ENCODE measurements at regions not wholly inside any gene's neighbourhood (a gene's known extent, or its start where the extent isn't known, plus 50 kb on each side); places are given as distances from the start of the nearest gene placed in this dataset.

DNA sequence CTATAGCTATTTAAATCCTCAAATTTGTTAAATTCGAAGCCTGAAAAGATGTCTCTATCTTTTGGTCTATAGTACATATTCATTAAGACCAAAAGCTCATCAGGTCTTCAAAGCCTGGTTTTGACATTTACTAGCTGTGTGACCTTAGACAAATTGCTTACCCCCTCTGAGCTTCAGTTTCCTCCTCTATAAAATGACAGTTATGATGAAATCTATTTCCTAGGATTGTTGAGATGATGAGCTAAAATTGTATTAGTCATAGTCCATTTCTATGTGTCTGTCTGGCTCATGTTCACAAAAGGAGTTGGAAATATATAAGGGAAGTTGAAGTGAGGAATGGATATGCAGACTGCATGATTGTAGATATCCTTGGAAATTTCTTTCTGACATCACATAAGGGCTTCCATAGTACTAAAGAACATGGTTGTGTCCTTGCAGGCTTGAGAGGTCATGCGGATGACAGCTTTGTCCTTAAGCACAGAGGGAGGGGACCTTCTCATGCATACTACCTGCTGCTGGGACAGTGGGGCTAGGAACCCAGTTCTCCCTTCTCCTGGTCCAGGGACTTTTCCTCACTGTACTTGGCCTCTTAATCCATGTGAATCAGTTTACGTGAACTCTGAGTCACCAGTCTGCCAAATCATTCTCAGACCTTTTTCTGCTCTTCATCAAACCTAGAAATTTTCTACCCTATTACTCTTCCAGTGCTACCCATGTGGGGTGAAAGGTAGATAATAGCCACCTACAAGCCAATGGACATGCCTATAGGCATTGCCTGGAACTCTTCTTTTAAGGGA lies 487.5 kb upstream of the SALL1 start:
- TF ChIP-seq TCF12 (IDR thresholded peaks at IDR 0.05; ENCODE audit: low read depth): no peak
- TF ChIP-seq FOXM1 (IDR thresholded peaks at IDR 0.05; ENCODE audit: borderline replicate concordance, low read depth): no peak
- TF ChIP-seq EP300 (IDR thresholded peaks at IDR 0.05; ENCODE audit: borderline replicate concordance): no peak
- no peak for TF ChIP-seq CEBPB (IDR thresholded peaks at IDR 0.05)
- no peak for TF ChIP-seq TEAD4 (IDR thresholded peaks at IDR 0.05)

- TF ChIP-seq NFIC (IDR thresholded peaks at IDR 0.05) (no peak), TCF12 (IDR thresholded peaks at IDR 0.05; ENCODE audit: low read depth) (no peak), YY1 (IDR thresholded peaks at IDR 0.05; ENCODE audit: low read depth) (no peak), CREB1 (IDR thresholded peaks at IDR 0.05; ENCODE audit: low read depth) (no peak), ZBTB7A (IDR thresholded peaks at IDR 0.05; ENCODE audit: low read depth) (no peak), FOXM1 (IDR thresholded peaks at IDR 0.05; ENCODE audit: borderline replicate concordance, low read depth) (no peak), TEAD4 (IDR thresholded peaks at IDR 0.05) (no peak), TAF1 (IDR thresholded peaks at IDR 0.05; ENCODE audit: low read depth) (no peak), EP300 (IDR thresholded peaks at IDR 0.05; ENCODE audit: borderline replicate concordance) (no peak), RAD21 (IDR thresholded peaks at IDR 0.05; ENCODE audit: low read depth) (no peak), USF1 (IDR thresholded peaks at IDR 0.05) (no peak), CEBPB (IDR thresholded peaks at IDR 0.05) (no peak), EGR1 (IDR thresholded peaks at IDR 0.05) (no peak)
- TF ChIP-seq, protein P1, sequence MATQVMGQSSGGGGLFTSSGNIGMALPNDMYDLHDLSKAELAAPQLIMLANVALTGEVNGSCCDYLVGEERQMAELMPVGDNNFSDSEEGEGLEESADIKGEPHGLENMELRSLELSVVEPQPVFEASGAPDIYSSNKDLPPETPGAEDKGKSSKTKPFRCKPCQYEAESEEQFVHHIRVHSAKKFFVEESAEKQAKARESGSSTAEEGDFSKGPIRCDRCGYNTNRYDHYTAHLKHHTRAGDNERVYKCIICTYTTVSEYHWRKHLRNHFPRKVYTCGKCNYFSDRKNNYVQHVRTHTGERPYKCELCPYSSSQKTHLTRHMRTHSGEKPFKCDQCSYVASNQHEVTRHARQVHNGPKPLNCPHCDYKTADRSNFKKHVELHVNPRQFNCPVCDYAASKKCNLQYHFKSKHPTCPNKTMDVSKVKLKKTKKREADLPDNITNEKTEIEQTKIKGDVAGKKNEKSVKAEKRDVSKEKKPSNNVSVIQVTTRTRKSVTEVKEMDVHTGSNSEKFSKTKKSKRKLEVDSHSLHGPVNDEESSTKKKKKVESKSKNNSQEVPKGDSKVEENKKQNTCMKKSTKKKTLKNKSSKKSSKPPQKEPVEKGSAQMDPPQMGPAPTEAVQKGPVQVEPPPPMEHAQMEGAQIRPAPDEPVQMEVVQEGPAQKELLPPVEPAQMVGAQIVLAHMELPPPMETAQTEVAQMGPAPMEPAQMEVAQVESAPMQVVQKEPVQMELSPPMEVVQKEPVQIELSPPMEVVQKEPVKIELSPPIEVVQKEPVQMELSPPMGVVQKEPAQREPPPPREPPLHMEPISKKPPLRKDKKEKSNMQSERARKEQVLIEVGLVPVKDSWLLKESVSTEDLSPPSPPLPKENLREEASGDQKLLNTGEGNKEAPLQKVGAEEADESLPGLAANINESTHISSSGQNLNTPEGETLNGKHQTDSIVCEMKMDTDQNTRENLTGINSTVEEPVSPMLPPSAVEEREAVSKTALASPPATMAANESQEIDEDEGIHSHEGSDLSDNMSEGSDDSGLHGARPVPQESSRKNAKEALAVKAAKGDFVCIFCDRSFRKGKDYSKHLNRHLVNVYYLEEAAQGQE (IDR thresholded peaks at IDR 0.05; ENCODE audit: low read depth): no peak
- TF ChIP-seq, protein P2, sequence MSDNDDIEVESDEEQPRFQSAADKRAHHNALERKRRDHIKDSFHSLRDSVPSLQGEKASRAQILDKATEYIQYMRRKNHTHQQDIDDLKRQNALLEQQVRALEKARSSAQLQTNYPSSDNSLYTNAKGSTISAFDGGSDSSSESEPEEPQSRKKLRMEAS (IDR thresholded peaks at IDR 0.05): no peak
Observed at GRCh38 chr16:51637770-51638094, 486.7 kb upstream of the SALL1 start.

GRCh38 chr16:51636920-51637769 lies 486.1 kb upstream of the SALL1 start:
- TF ChIP-seq TCF12 (IDR thresholded peaks at IDR 0.05; ENCODE audit: low read depth) (no peak), TAF1 (IDR thresholded peaks at IDR 0.05; ENCODE audit: low read depth) (no peak), NFIC (IDR thresholded peaks at IDR 0.05) (no peak), FOXM1 (IDR thresholded peaks at IDR 0.05; ENCODE audit: borderline replicate concordance, low read depth) (no peak), CREB1 (IDR thresholded peaks at IDR 0.05; ENCODE audit: low read depth) (no peak), USF1 (IDR thresholded peaks at IDR 0.05) (no peak), TEAD4 (IDR thresholded peaks at IDR 0.05) (no peak), EGR1 (IDR thresholded peaks at IDR 0.05) (no peak), RAD21 (IDR thresholded peaks at IDR 0.05; ENCODE audit: low read depth) (no peak)
- TF ChIP-seq, protein P1 (IDR thresholded peaks at IDR 0.05; ENCODE audit: low read depth): no peak

DNA sequence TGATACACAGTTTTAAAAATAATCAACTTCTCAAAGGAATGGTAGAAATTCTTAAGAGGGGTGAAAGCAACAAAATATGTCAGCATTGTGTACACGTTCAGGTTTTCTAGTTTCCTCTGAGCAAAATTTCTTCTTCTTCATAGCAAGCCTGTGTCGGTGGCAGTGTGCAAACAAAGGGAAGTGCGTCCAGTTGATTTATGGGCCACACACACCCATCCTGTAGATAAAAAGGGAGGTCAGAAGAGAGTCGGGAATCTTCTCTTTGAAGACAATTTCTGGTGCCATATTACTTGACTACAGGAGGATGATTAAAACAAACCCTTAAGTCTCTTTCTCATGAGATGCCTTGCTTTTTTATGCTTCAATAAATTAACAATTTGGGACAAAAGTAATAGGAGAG lies 484.1 kb upstream of the SALL1 start:
- no peak for TF ChIP-seq TAF1 (IDR thresholded peaks at IDR 0.05; ENCODE audit: low read depth)
- no peak for TF ChIP-seq RAD21 (IDR thresholded peaks at IDR 0.05; ENCODE audit: low read depth)
- TF ChIP-seq YY1 (IDR thresholded peaks at IDR 0.05; ENCODE audit: low read depth): no peak
- no peak for TF ChIP-seq CREB1 (IDR thresholded peaks at IDR 0.05; ENCODE audit: low read depth)
- no peak for TF ChIP-seq EP300 (IDR thresholded peaks at IDR 0.05; ENCODE audit: borderline replicate concordance)
- TF ChIP-seq FOXM1 (IDR thresholded peaks at IDR 0.05; ENCODE audit: borderline replicate concordance, low read depth): no peak
- TF ChIP-seq NFIC (IDR thresholded peaks at IDR 0.05): no peak
- no peak for TF ChIP-seq ZBTB7A (IDR thresholded peaks at IDR 0.05; ENCODE audit: low read depth)
- TF ChIP-seq USF1 (IDR thresholded peaks at IDR 0.05): no peak
- TF ChIP-seq TCF12 (IDR thresholded peaks at IDR 0.05; ENCODE audit: low read depth): no peak

DNA sequence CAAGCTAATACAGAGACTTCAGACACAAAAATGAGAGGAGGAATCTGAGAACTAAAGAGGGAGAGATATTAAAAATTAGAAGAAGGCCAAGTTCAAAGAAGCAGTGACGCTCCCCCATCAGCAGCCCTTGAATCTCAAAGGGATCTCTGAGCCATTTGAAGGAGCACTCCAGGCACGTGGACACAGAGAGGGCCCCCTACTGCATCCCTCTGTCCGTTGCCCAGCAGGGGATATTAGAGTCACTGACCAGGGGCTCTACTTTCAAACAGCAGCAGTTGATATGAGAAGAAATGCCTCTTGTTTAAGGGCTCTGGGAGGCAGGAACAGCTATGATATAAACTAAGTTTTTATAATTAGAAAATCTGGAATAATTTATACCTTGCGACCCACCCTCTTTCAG lies 479.0 kb upstream of the SALL1 start:
- TF ChIP-seq FOXM1 (IDR thresholded peaks at IDR 0.05; ENCODE audit: borderline replicate concordance, low read depth): no peak
- TF ChIP-seq ZBTB7A (IDR thresholded peaks at IDR 0.05; ENCODE audit: low read depth): no peak
- TF ChIP-seq, protein P1 (IDR thresholded peaks at IDR 0.05; ENCODE audit: low read depth): no peak
- TF ChIP-seq TEAD4 (IDR thresholded peaks at IDR 0.05): no peak
- TF ChIP-seq TAF1 (IDR thresholded peaks at IDR 0.05; ENCODE audit: low read depth): no peak
- no peak for TF ChIP-seq RAD21 (IDR thresholded peaks at IDR 0.05; ENCODE audit: low read depth)
- no peak for TF ChIP-seq EGR1 (IDR thresholded peaks at IDR 0.05)
- no peak for TF ChIP-seq TCF12 (IDR thresholded peaks at IDR 0.05; ENCODE audit: low read depth)
- TF ChIP-seq YY1 (IDR thresholded peaks at IDR 0.05; ENCODE audit: low read depth): no peak
- TF ChIP-seq NFIC (IDR thresholded peaks at IDR 0.05): no peak
- TF ChIP-seq CREB1 (IDR thresholded peaks at IDR 0.05; ENCODE audit: low read depth): no peak
- TF ChIP-seq, protein P2 (IDR thresholded peaks at IDR 0.05): no peak
- no peak for TF ChIP-seq CEBPB (IDR thresholded peaks at IDR 0.05)
- TF ChIP-seq EP300 (IDR thresholded peaks at IDR 0.05; ENCODE audit: borderline replicate concordance): no peak
- no peak for TF ChIP-seq USF1 (IDR thresholded peaks at IDR 0.05)
